H9 (cell line): ENCODE measurements at regions not wholly inside any gene's neighbourhood (a gene's known extent, or its start where the extent isn't known, plus 50 kb on each side); places are given as distances from the start of the nearest gene placed in this dataset.

Experiments
- DNase-seq: peaks from one replicate; pipeline ENCODE4 v3.0.0-alpha.2; 2017
- H2AFZ ChIP-seq: one replicate; pipeline ENCODE4 v1.6.1; 2013; ENCODE audit warnings: mild to moderate bottlenecking, low read length, control low read depth, moderate library complexity
- H2AK5ac ChIP-seq: 2 replicates; pipeline ENCODE4 v1.6.1; 2013; ENCODE audit warnings: low read length, control low read depth, mixed read lengths; ENCODE audit not compliant: insufficient read length
- H2BK120ac ChIP-seq: one replicate; pipeline ENCODE4 v1.6.1; 2013; ENCODE audit warnings: low read depth, mild to moderate bottlenecking, low read length, control low read depth, inconsistent platforms; ENCODE audit not compliant: poor library complexity, severe bottlenecking
- H2BK12ac ChIP-seq: 2 replicates; pipeline ENCODE4 v1.6.1; 2013; ENCODE audit warnings: low read length, control low read depth, mixed read lengths, low read depth; ENCODE audit not compliant: insufficient read length
- H2BK15ac ChIP-seq: 2 replicates; pipeline ENCODE4 v1.6.1; 2013; ENCODE audit warnings: low read depth, low read length, control low read depth
- H2BK20ac ChIP-seq: one replicate; pipeline ENCODE4 v1.6.1; 2013; ENCODE audit warnings: low read depth, mild to moderate bottlenecking, low read length, control low read depth, inconsistent platforms; ENCODE audit not compliant: poor library complexity, severe bottlenecking
- H2BK5ac ChIP-seq: 2 replicates; pipeline ENCODE4 v1.6.1; 2013; ENCODE audit warnings: low read length, control low read depth, mixed read lengths; ENCODE audit not compliant: insufficient read length
- H3K14ac ChIP-seq: 2 replicates; pipeline ENCODE4 v1.6.1; 2013; ENCODE audit warnings: low read length, control low read depth; ENCODE audit not compliant: insufficient read depth
- H3K18ac ChIP-seq: 2 replicates; pipeline ENCODE4 v1.6.1; 2013; ENCODE audit warnings: low read depth, mild to moderate bottlenecking, mixed read lengths, low read length, control low read depth; ENCODE audit not compliant: insufficient read length
- H3K23ac ChIP-seq: 2 replicates; pipeline ENCODE4 v1.6.1; 2013; ENCODE audit warnings: low read length, control low read depth, mixed read lengths, low read depth; ENCODE audit not compliant: insufficient read length
- H3K23me2 ChIP-seq: 2 replicates; pipeline ENCODE4 v1.6.1; 2013; ENCODE audit warnings: low read depth, mild to moderate bottlenecking, mixed read lengths, low read length, control low read depth; ENCODE audit not compliant: insufficient read length, poor library complexity, severe bottlenecking
- H3K27ac ChIP-seq: 2 replicates; pipeline ENCODE4 v1.5.1; 2013; ENCODE audit warnings: low read length, control low read depth, mixed read lengths, low read depth; ENCODE audit not compliant: insufficient read length
- H3K27me3 ChIP-seq: 2 replicates; pipeline ENCODE4 v1.6.1; 2013; ENCODE audit warnings: low read length, control low read depth, inconsistent platforms; ENCODE audit not compliant: insufficient read depth
- H3K4ac ChIP-seq: 2 replicates; pipeline ENCODE4 v1.6.1; 2013; ENCODE audit warnings: low read depth, mild to moderate bottlenecking, control low read depth, inconsistent platforms, low read length, moderate library complexity
- H3K4me1 ChIP-seq: 2 replicates; pipeline ENCODE4 v1.6.1; 2013; ENCODE audit warnings: low read length, control low read depth, inconsistent platforms; ENCODE audit not compliant: insufficient read depth
- H3K4me2 ChIP-seq: 2 replicates; pipeline ENCODE4 v1.6.1; 2013; ENCODE audit warnings: low read length, control low read depth, mixed read lengths; ENCODE audit not compliant: insufficient read length, insufficient read depth
- H3K56ac ChIP-seq: 2 replicates; pipeline ENCODE4 v1.6.1; 2013; ENCODE audit warnings: low read depth, mild to moderate bottlenecking, mixed read lengths, low read length, control low read depth; ENCODE audit not compliant: insufficient read length
- H3K79me1 ChIP-seq: 2 replicates; pipeline ENCODE4 v1.6.1; 2013; ENCODE audit warnings: low read depth, mild to moderate bottlenecking, moderate library complexity, low read length, control low read depth, inconsistent platforms; ENCODE audit not compliant: insufficient read depth, poor library complexity, severe bottlenecking
- H3K79me2 ChIP-seq: 2 replicates; pipeline ENCODE4 v1.6.1; 2013; ENCODE audit warnings: low read length, control low read depth, inconsistent platforms; ENCODE audit not compliant: insufficient read depth
- H3K9ac ChIP-seq: 2 replicates; pipeline ENCODE4 v1.6.1; 2013; ENCODE audit warnings: low read length, control low read depth, mixed read lengths; ENCODE audit not compliant: insufficient read length; ENCODE audit errors: extremely low read depth
- H3K9me3 ChIP-seq: one replicate; pipeline ENCODE4 v1.6.1; 2013; ENCODE audit warnings: low read depth, low read length, inconsistent platforms; ENCODE audit not compliant: control insufficient read depth
- H3T11ph ChIP-seq: one replicate; pipeline ENCODE4 v1.6.1; 2013; ENCODE audit warnings: mild to moderate bottlenecking, low read length, control low read depth, inconsistent platforms
- H4K20me1 ChIP-seq: one replicate; pipeline ENCODE4 v1.6.1; 2013; ENCODE audit not compliant: control insufficient read depth, insufficient read length, insufficient read depth
- H4K5ac ChIP-seq: 2 replicates; pipeline ENCODE4 v1.6.1; 2013; ENCODE audit warnings: low read depth, mild to moderate bottlenecking, mixed read lengths, low read length, control low read depth; ENCODE audit not compliant: insufficient read length
- H4K8ac ChIP-seq: replicated peaks from 2 replicates; pipeline ENCODE4 v1.6.1; 2013; ENCODE audit warnings: low read length, control low read depth, mixed read lengths, low read depth; ENCODE audit not compliant: insufficient read length
- H4K91ac ChIP-seq: 2 replicates; pipeline ENCODE4 v1.6.1; 2013; ENCODE audit warnings: low read depth, mild to moderate bottlenecking, moderate library complexity, mixed read lengths, low read length, control low read depth; ENCODE audit not compliant: insufficient read length
- H3K27ac Mint-ChIP-seq, 3 experiments: 2 replicates in 2 of 3; 3 replicates in 1 of 3; pipeline ENCODE4 v1.8.0; 2020 to 2021; ENCODE audit warnings: mixed read lengths in 3 of 3, mild to moderate bottlenecking in 1 of 3, moderate library complexity in 1 of 3
- H3K27me3 Mint-ChIP-seq: 2 replicates; pipeline ENCODE4 v1.8.0; 2021; ENCODE audit warnings: low read depth, mild to moderate bottlenecking, moderate library complexity, mixed read lengths
- H3K36me3 Mint-ChIP-seq, 3 experiments: 2 replicates in 2 of 3; 3 replicates in 1 of 3; pipeline ENCODE4 v1.8.0; 2020 to 2021; ENCODE audit warnings: low read depth in 3 of 3, mixed read lengths in 3 of 3; ENCODE audit not compliant: insufficient read depth in 1 of 3
- H3K4me1 Mint-ChIP-seq, 2 experiments: 2 replicates each; pipeline ENCODE4 v1.8.0; 2020; ENCODE audit warnings: mixed read lengths in 2 of 2
- H3K4me3 Mint-ChIP-seq, 2 experiments: 2 replicates in 1 of 2; 3 replicates in 1 of 2; pipeline ENCODE4 v1.8.0; 2020 to 2021; ENCODE audit warnings: mild to moderate bottlenecking in 2 of 2, mixed read lengths in 2 of 2, moderate library complexity in 1 of 2
- H3K9me3 Mint-ChIP-seq, 2 experiments: 2 replicates in 1 of 2; 3 replicates in 1 of 2; pipeline ENCODE4 v1.8.0; 2020; ENCODE audit warnings: mild to moderate bottlenecking in 2 of 2, mixed read lengths in 2 of 2, moderate library complexity in 1 of 2
- CTCF ChIP-seq: fragments of 200-600 bp; sonication (generic); conservative IDR thresholded peaks from 3 replicates; pipeline ENCODE4 v1.8.0; 2021; ENCODE audit warnings: antibody characterized with exemption, mild to moderate bottlenecking
- WGBS: extraction: QIAGEN DNeasy Blood & Tissue Kit; methylation state at CpG from one replicate; pipeline ENCODE4 v1.1.7; 2013; ENCODE audit warnings: missing lambda C conversion rate, low lambda C conversion rate, mixed read lengths; ENCODE audit not compliant: insufficient read length; ENCODE audit errors: extremely low coverage; 5-methylcytosine and 5-hydroxymethylcytosine counted together

DNA sequence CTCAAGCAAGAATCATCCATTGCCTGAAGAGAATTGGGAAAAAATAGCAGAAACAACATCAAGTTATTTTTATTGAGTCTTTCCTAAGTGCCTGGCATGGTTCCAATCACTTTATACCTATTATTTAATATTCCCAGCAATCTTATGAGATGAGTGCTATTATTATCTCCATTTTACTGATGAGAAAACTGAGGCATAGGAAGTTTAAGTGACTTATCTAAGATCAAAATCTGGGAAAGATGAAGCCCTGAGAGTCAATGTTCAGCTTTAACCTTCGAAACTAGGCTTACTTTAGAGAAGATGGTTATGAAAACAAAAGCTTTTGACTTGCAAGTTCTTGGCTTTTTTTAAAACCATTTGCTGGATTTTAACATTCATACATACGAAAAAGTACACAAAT lies 141.6 kb downstream of the APIP start:
- no peak overlapping the region for H2BK15ac ChIP-seq
- no peak for DNase-seq
- no peak overlapping the region for H4K91ac ChIP-seq
- H4K20me1 ChIP-seq: no peaks in the 10 kb centered on the region
- H3K27ac ChIP-seq: no peak overlapping the region
- H3T11ph ChIP-seq: no peak overlapping the region
- H3K18ac ChIP-seq: no peak overlapping the region
- no peak overlapping the region for H3K23ac ChIP-seq
- no peak overlapping the region for H3K14ac ChIP-seq
- Mint-ChIP-seq H3K27ac (no peak overlapping the region), H3K4me1 (no peaks in the 10 kb centered on the region), H3K9me3 (no peaks in the 10 kb centered on the region), H3K27me3 (no peaks in the 10 kb centered on the region), H3K4me3 (no peak overlapping the region), H3K36me3 (no peaks in the 10 kb centered on the region)
- no peak for TF ChIP-seq CTCF
- H3K4me2 ChIP-seq: no peak overlapping the region
- H2BK120ac ChIP-seq: no peak overlapping the region
- no peaks in the 10 kb centered on the region for H3K27me3 ChIP-seq
- no CpG with 5 or more reads among the region's 2 CpGs for WGBS
- H4K5ac ChIP-seq: no peak overlapping the region
- H3K56ac ChIP-seq: no peak overlapping the region
- H3K23me2 ChIP-seq: no peaks in the 10 kb centered on the region
- no peak overlapping the region for H2BK5ac ChIP-seq
- no peak overlapping the region for H2AK5ac ChIP-seq
- H2BK12ac ChIP-seq: no peak overlapping the region
- no peak overlapping the region for H4K8ac ChIP-seq
- H3K4me1 ChIP-seq: no peaks in the 10 kb centered on the region
- no peak overlapping the region for H3K4ac ChIP-seq
- H2AFZ ChIP-seq: no peak overlapping the region
- no peaks in the 10 kb centered on the region for H3K79me2 ChIP-seq
- no peak overlapping the region for H2BK20ac ChIP-seq
- H3K9me3 ChIP-seq: no peaks in the 10 kb centered on the region
- no peaks in the 10 kb centered on the region for H3K79me1 ChIP-seq
- no peak overlapping the region for H3K9ac ChIP-seq
